ENCODE measurements at regions not wholly inside any gene's neighbourhood (a gene's known extent, or its start where the extent isn't known, plus 50 kb on each side); places are given as distances from the start of the nearest gene placed in this dataset.

- H3K23me2 ChIP-seq (ENCODE audit: low read depth, low read length): no peaks in the 10 kb centered on the region
- no peak overlapping the region for H4K5ac ChIP-seq (ENCODE audit: insufficient read length, low read depth, low read length)
- FAIRE-seq (no peak), DNase-seq (ENCODE audit: low read depth in 1 of 2, low spot score in 2 of 2) (no peak)
- H3K4me2 ChIP-seq (ENCODE audit: insufficient read depth in 1 of 2, low read depth in 2 of 2, low read length in 2 of 2): no peak overlapping the region
- H3K18ac ChIP-seq (ENCODE audit: extremely low read depth, low read length): no peak overlapping the region
- H2AK5ac ChIP-seq (ENCODE audit: low read depth, low read length): no peak overlapping the region
- H3K79me2 ChIP-seq (ENCODE audit: control insufficient read depth in 1 of 2, insufficient read depth in 2 of 2, low read length in 2 of 2): no peaks in the 10 kb centered on the region
- no peak overlapping the region for H3K56ac ChIP-seq (replicated peaks; ENCODE audit: insufficient read length, low read depth, low read length)
- no peak overlapping the region for H3K27ac ChIP-seq (ENCODE audit: low read depth, low read length)
- no peak overlapping the region for H2BK15ac ChIP-seq (ENCODE audit: low read length)
- no peak overlapping the region for H3K9ac ChIP-seq (replicated peaks in 1 of 4; ENCODE audit: extremely low read depth in 1 of 4, low read depth in 3 of 4, low read length in 3 of 4)
- ChIA-PET CTCF (ENCODE audit: partially characterized antibody) (interaction anchor here (1.2 to 1.4 kb wide), 2 partner anchors 10 to 155 kb away, joined by 3 to 4 read pairs; no protein-coding TSS in a partner anchor), POLR2A (ENCODE audit: partially characterized antibody) (interaction anchor here (1.2 kb wide), 1 partner anchor 11 kb away, joined by 3 read pairs; no protein-coding TSS in a partner anchor)
- H2BK12ac ChIP-seq (ENCODE audit: low read depth, low read length): no peak overlapping the region
- TF ChIP-seq CREB1 (IDR thresholded peaks at IDR 0.05) (no peak), RXRA (IDR thresholded peaks at IDR 0.05; ENCODE audit: insufficient read depth, low read depth, low read length) (no peak), RBBP5 (IDR thresholded peaks at IDR 0.05; ENCODE audit: borderline replicate concordance, low read depth, low read length) (no peak), KDM4A (IDR thresholded peaks at IDR 0.05; ENCODE audit: low read depth, low read length, severe bottlenecking) (no peak), FOSL1 (IDR thresholded peaks at IDR 0.05; ENCODE audit: insufficient read depth, low read depth, low read length) (no peak), TBP (IDR thresholded peaks at IDR 0.05; ENCODE audit: low read depth, low read length) (no peak), TEAD4 (IDR thresholded peaks at IDR 0.05; ENCODE audit: low read depth, low read length) (no peak), SRF (IDR thresholded peaks at IDR 0.05; ENCODE audit: low read depth, low read length) (no peak), GTF2F1 (IDR thresholded peaks at IDR 0.05; ENCODE audit: borderline replicate concordance, low read depth, low read length) (no peak)
- no peak overlapping the region for H2BK5ac ChIP-seq (ENCODE audit: low read depth, low read length)
- H3K4me1 ChIP-seq (replicated peaks in 1 of 4; ENCODE audit: control insufficient read depth in 3 of 4, insufficient read depth in 4 of 4, low read length in 3 of 4): no peaks in the 10 kb centered on the region; a peak in 1 of 7 replicates
- no peak overlapping the region for H4K8ac ChIP-seq (ENCODE audit: extremely low read depth, insufficient read depth, low read length)
- H2AFZ ChIP-seq (ENCODE audit: low read length): no peak overlapping the region
- no peaks in the 10 kb centered on the region for H4K20me1 ChIP-seq (replicated peaks in 1 of 2; ENCODE audit: control insufficient read depth in 1 of 2, insufficient read depth in 2 of 2, low read length in 2 of 2)
- WGBS, 2 experiments (ENCODE audit: extremely low coverage in 1 of 2, insufficient coverage in 1 of 2, insufficient read length in 1 of 2, insufficient replicate concordance in 2 of 2, low coverage in 1 of 2, low lambda C conversion rate in 2 of 2, missing lambda C conversion rate in 1 of 2): 90% methylated on average over 8 of the region's 8 CpGs; no CpG with 5 or more reads in 1 of the 2 experiments
- H3K36me3 ChIP-seq (ENCODE audit: control insufficient read depth in 2 of 4, insufficient read depth in 4 of 4, low read length in 3 of 4): no peaks in the 10 kb centered on the region
- no peaks in the 10 kb centered on the region for H3K27me3 ChIP-seq (replicated peaks in 1 of 4; ENCODE audit: control insufficient read depth in 3 of 4, extremely low read depth in 1 of 4, insufficient read depth in 3 of 4, low read length in 3 of 4)
- H4K91ac ChIP-seq (replicated peaks; ENCODE audit: insufficient read length, low read length): no peak overlapping the region
- no peak overlapping the region for H2BK20ac ChIP-seq (ENCODE audit: low read length)
- H3K23ac ChIP-seq (ENCODE audit: insufficient read length): no peak overlapping the region
- no peak overlapping the region for H3K4ac ChIP-seq (replicated peaks; ENCODE audit: insufficient read length, low read depth, low read length)
- no peak overlapping the region for H2BK120ac ChIP-seq (replicated peaks; ENCODE audit: low read depth, low read length)
- no peaks in the 10 kb centered on the region for H3K79me1 ChIP-seq (ENCODE audit: low read depth, low read length)
- no peak overlapping the region for H3K4me3 ChIP-seq (ENCODE audit: extremely low read depth in 1 of 4, insufficient read depth in 2 of 4, low read depth in 3 of 4, low read length in 4 of 4)
- H3K9me3 ChIP-seq (ENCODE audit: insufficient read depth in 2 of 2, low read depth in 1 of 2, low read length in 1 of 2): no peaks in the 10 kb centered on the region
- H3K14ac ChIP-seq (ENCODE audit: insufficient read length): no peak overlapping the region
Observed at GRCh38 chr6:71038711-71039344, 82.0 kb upstream of the B3GAT2 start.
